Right lobe of liver (tissue), 6 donors: ENCODE measurements at regions not wholly inside any gene's neighbourhood (a gene's known extent, or its start where the extent isn't known, plus 50 kb on each side); places are given as distances from the start of the nearest gene placed in this dataset.

Experiments used
- ATAC-seq, 4 donors: fragments of 200-7000 bp; cut with Tn5 transposase; one replicate each; pipeline ENCODE4 v1.9.1; 2020; ENCODE audit warnings: mild to moderate bottlenecking in 4 of 4, moderate library complexity in 4 of 4
- DNase-seq, 3 donors: peaks; one replicate each; pipeline ENCODE4 v3.0.0-alpha.2; 2020
- H3K27ac ChIP-seq, 3 donors: fragments of 200-600 bp; one replicate each; pipeline ENCODE4 v1.8.0; 2022
- H3K27me3 ChIP-seq, 2 donors: fragments of 200-600 bp; one replicate each; pipeline ENCODE4 v1.8.0; 2022
- H3K36me3 ChIP-seq, 4 donors: fragments of 200-600 bp; sonication (generic) in 1 of 4; one replicate each; pipeline versions ENCODE4 v1.5.1 to v1.8.0; 2017 to 2022; ENCODE audit warnings: control low read depth in 1 of 4
- H3K4me1 ChIP-seq, 4 donors: fragments of 200-600 bp; sonication (generic) in 1 of 4; one replicate each; pipeline versions ENCODE4 v1.5.1 to v1.8.0; 2017 to 2022; ENCODE audit warnings: control low read depth in 1 of 4
- H3K4me3 ChIP-seq, 3 donors: fragments of 200-600 bp; one replicate each; pipeline ENCODE4 v1.8.0; 2022
- H3K9me3 ChIP-seq, 4 donors: fragments of 200-600 bp; sonication (generic) in 1 of 4; one replicate each; pipeline versions ENCODE4 v1.5.1 to v1.8.0; 2017 to 2022; ENCODE audit warnings: control low read depth in 1 of 4
- CTCF ChIP-seq, 4 donors: fragments of 200-600 bp in 3 of 4; fragments of 450-650 bp in 1 of 4; IDR thresholded peaks; one replicate each; pipeline versions ENCODE4 v1.5.1 to v1.8.0; 2016 to 2022; ENCODE audit warnings: antibody characterized with exemption in 4 of 4, mild to moderate bottlenecking in 2 of 4
- POLR2A ChIP-seq: fragments of 450-650 bp; IDR thresholded peaks from one replicate; pipeline ENCODE4 v1.6.1; 2017; ENCODE audit warnings: antibody characterized with exemption, mild to moderate bottlenecking
- WGBS: methylation state at CpG from one replicate; pipeline ENCODE4 v1.1.6; 2018; ENCODE audit warnings: low coverage, low lambda C conversion rate; ENCODE audit not compliant: insufficient coverage; ENCODE audit errors: missing lambda C conversion rate; 5-methylcytosine and 5-hydroxymethylcytosine counted together
- intact Hi-C, 2 donors: fragments of 100-400 bp; cut with DNase I; formaldehyde crosslinking; loops; one replicate each; pipeline versions ENCODE4 v1.11.2 to v1.14.1; 2022
- donor health status: DM: no; HTN: yes; CAD: no.
- donor health status: DM: no; HTN: no; CAD: no.
- donor health status: DM: no; HTN: no; CAD: no.
- donor health status: DM: no; HTN: yes; CAD: no.
- donor health status: DM: no; HTN: yes; CAD: no.

DNA sequence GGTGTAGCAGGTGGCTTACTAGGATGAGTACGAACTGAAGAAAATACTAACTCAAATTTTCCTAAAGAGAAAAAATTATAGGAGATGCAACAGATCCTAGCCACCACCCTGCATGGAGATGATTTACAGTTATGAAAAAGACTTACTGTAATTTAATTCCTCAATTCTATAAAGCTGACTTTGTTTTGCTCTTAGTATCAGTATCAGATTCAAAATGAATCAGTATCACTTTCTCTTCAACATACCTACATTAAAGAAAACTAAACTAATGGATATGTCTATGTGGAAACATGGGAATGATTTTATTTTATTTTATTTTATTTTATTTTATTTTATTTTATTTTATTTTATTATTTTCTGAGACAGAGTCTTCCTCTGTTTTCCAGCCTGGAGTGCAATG, 525.8 kb downstream of the NLGN4X start:
- WGBS, result 56% methylated on average over 1 of the region's 1 CpG
- no peaks in the 10 kb centered on the region for H3K27me3 ChIP-seq
- ATAC-seq, result no peak
- H3K4me1 ChIP-seq, result no peaks in the 10 kb centered on the region
- H3K27ac ChIP-seq, result no peak overlapping the region
- H3K4me3 ChIP-seq, result no peak overlapping the region
- DNase-seq, result no peak
- TF ChIP-seq POLR2A (no peak), CTCF (IDR thresholded peaks at IDR 0.05) (no peak)
- no peaks in the 10 kb centered on the region for H3K36me3 ChIP-seq
- intact Hi-C loops, result no loop called here
- no peaks in the 10 kb centered on the region for H3K9me3 ChIP-seq

GRCh38 chrX:5695971-5696370, 532.7 kb downstream of the NLGN4X start:
- DNase-seq (no peak), ATAC-seq (no peak)
- TF ChIP-seq CTCF (IDR thresholded peaks at IDR 0.05), result no peak
- TF ChIP-seq POLR2A, result no peak
- Histone ChIP-seq H3K27ac (no peak overlapping the region), H3K4me1 (no peaks in the 10 kb centered on the region), H3K4me3 (no peak overlapping the region), H3K36me3 (no peaks in the 10 kb centered on the region), H3K9me3 (no peaks in the 10 kb centered on the region), H3K27me3 (no peaks in the 10 kb centered on the region)
- intact Hi-C loops, result no loop called here
- WGBS, result 56% methylated on average over 7 of the region's 7 CpGs

DNA sequence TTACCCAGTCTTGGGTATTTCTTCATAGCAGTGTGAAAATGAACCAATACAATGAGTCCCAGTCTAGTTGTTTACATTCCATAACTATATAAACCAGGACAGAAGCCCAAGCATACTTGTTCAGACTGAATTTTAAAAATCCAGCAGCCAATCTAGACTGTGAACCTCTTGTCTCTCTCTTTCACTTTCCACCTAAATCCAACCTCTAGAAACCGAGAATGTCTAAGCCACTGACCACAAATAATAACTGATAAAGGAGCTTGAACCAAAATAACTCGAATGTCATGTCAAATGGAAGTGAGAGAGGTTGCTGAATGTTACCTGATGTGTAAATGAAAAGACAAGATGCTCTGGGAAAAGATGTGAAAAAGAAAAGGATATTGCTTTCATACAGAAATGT, 544.7 kb downstream of the NLGN4X start:
- H3K4me1 ChIP-seq, result no peaks in the 10 kb centered on the region
- no peaks in the 10 kb centered on the region for H3K27me3 ChIP-seq
- TF ChIP-seq CTCF (IDR thresholded peaks at IDR 0.05) (no peak), POLR2A (no peak)
- ATAC-seq, result no peak
- no peak for DNase-seq
- intact Hi-C loops, result no loop called here
- H3K4me3 ChIP-seq, result no peak overlapping the region
- WGBS, result 13% methylated on average over 2 of the region's 2 CpGs
- H3K36me3 ChIP-seq, result no peaks in the 10 kb centered on the region
- no peak overlapping the region for H3K27ac ChIP-seq
- H3K9me3 ChIP-seq, result no peaks in the 10 kb centered on the region

DNA sequence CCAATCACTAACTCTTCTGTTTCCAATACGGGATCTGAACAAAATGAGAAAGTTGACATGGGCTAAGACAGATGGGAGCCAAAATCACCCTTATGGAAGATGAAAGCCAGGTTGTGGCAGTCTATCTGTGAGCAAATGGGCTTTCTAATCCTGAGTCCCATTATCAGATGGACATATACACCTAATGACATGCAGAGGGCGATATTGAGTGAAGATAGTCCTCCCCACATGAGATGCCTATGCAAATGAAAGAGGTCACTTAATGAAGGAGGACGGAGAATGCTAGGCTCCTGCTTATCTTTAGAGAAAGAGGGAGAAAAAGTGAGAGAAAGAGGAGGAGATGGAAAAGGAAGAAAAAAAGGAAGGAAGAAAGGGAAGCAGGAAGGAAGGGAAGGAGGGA, 547.5 kb downstream of the NLGN4X start:
- no peak for ATAC-seq
- DNase-seq, result no peak
- H3K4me3 ChIP-seq, result no peak overlapping the region
- TF ChIP-seq POLR2A, result no peak
- TF ChIP-seq CTCF (IDR thresholded peaks at IDR 0.05), result no peak
- H3K27ac ChIP-seq, result no peak overlapping the region
- 2% methylated on average over 3 of the region's 3 CpGs for WGBS
- H3K9me3 ChIP-seq, result no peaks in the 10 kb centered on the region
- no peaks in the 10 kb centered on the region for H3K36me3 ChIP-seq
- H3K4me1 ChIP-seq, result no peaks in the 10 kb centered on the region
- intact Hi-C loops, result no loop called here
- no peaks in the 10 kb centered on the region for H3K27me3 ChIP-seq

DNA sequence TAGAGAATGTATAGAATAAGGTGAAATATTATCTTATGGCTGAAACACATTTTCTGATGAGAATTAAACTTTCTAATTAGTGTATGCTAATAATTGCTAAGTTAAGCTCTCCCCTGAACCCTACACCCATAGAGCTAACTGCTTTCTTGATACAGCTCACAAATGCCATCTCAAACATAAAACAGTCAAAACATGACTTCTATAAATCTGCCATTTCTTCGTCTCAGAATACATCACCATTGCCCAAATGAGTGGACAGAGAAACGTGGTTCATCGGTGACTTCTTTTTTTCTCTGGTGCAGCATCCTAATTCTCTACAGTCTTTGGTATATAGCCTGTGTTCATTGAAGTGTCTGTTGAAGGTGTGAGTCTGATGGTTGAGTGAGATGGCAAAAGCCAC, 554.6 kb downstream of the NLGN4X start:
- H3K27ac ChIP-seq, result no peak overlapping the region
- H3K4me1 ChIP-seq, result no peaks in the 10 kb centered on the region
- intact Hi-C loops, result no loop called here
- WGBS, result 55% methylated on average over 3 of the region's 3 CpGs
- H3K36me3 ChIP-seq, result no peaks in the 10 kb centered on the region
- DNase-seq (no peak), ATAC-seq (no peak)
- H3K4me3 ChIP-seq, result no peak overlapping the region
- no peaks in the 10 kb centered on the region for H3K27me3 ChIP-seq
- no peaks in the 10 kb centered on the region for H3K9me3 ChIP-seq
- TF ChIP-seq CTCF (IDR thresholded peaks at IDR 0.05) (no peak), POLR2A (no peak)
